ENCODE measurements at regions not wholly inside any gene's neighbourhood (a gene's known extent, or its start where the extent isn't known, plus 50 kb on each side); places are given as distances from the start of the nearest gene placed in this dataset.

DNA sequence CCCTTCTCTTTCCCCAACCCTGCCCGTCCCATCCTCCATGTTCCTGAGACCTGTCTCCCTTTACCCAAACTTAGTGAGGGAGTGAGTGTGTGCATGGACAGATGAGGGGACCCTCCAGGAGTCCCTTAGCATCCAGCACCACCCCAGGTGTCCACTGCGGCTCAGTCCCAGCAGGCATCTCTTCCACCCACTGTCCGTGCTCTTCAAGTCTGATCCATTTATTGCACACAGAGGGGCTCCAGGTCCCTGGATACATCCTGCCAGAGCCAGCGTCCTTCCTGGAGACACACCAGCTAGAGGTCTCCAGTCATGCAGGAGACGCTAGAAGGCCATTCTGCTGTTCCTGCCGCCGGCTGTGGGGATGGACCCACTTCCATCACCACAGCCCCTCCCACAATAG, 239.2 kb downstream of the ADGRD1 start:
- TF ChIP-seq, protein P1, sequence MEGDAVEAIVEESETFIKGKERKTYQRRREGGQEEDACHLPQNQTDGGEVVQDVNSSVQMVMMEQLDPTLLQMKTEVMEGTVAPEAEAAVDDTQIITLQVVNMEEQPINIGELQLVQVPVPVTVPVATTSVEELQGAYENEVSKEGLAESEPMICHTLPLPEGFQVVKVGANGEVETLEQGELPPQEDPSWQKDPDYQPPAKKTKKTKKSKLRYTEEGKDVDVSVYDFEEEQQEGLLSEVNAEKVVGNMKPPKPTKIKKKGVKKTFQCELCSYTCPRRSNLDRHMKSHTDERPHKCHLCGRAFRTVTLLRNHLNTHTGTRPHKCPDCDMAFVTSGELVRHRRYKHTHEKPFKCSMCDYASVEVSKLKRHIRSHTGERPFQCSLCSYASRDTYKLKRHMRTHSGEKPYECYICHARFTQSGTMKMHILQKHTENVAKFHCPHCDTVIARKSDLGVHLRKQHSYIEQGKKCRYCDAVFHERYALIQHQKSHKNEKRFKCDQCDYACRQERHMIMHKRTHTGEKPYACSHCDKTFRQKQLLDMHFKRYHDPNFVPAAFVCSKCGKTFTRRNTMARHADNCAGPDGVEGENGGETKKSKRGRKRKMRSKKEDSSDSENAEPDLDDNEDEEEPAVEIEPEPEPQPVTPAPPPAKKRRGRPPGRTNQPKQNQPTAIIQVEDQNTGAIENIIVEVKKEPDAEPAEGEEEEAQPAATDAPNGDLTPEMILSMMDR (IDR thresholded peaks at IDR 0.05; ENCODE audit: poor library complexity, severe bottlenecking): no peak
- no peak for TF ChIP-seq MXI1 (conservative IDR thresholded peaks at IDR 0.05; ENCODE audit: poor library complexity, severe bottlenecking)
- no peak for TF ChIP-seq EZH2 (IDR thresholded peaks at IDR 0.05; ENCODE audit: borderline replicate concordance, insufficient read depth, low read length, poor library complexity, severe bottlenecking)
- no peak for TF ChIP-seq POLR2AphosphoS5 (IDR thresholded peaks at IDR 0.05)
- TF ChIP-seq, protein P2, sequence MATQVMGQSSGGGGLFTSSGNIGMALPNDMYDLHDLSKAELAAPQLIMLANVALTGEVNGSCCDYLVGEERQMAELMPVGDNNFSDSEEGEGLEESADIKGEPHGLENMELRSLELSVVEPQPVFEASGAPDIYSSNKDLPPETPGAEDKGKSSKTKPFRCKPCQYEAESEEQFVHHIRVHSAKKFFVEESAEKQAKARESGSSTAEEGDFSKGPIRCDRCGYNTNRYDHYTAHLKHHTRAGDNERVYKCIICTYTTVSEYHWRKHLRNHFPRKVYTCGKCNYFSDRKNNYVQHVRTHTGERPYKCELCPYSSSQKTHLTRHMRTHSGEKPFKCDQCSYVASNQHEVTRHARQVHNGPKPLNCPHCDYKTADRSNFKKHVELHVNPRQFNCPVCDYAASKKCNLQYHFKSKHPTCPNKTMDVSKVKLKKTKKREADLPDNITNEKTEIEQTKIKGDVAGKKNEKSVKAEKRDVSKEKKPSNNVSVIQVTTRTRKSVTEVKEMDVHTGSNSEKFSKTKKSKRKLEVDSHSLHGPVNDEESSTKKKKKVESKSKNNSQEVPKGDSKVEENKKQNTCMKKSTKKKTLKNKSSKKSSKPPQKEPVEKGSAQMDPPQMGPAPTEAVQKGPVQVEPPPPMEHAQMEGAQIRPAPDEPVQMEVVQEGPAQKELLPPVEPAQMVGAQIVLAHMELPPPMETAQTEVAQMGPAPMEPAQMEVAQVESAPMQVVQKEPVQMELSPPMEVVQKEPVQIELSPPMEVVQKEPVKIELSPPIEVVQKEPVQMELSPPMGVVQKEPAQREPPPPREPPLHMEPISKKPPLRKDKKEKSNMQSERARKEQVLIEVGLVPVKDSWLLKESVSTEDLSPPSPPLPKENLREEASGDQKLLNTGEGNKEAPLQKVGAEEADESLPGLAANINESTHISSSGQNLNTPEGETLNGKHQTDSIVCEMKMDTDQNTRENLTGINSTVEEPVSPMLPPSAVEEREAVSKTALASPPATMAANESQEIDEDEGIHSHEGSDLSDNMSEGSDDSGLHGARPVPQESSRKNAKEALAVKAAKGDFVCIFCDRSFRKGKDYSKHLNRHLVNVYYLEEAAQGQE (IDR thresholded peaks at IDR 0.05; ENCODE audit: borderline replicate concordance): no peak
- no peak for TF ChIP-seq RAD21 (conservative IDR thresholded peaks at IDR 0.05)
- TF ChIP-seq SMC3 (conservative IDR thresholded peaks at IDR 0.05; ENCODE audit: poor library complexity): no peak
- no peak for TF ChIP-seq TAF1 (IDR thresholded peaks at IDR 0.05; ENCODE audit: low read depth)

Measured in neural cell (in vitro differentiated cells).